WERI-Rb-1 (cell line): ENCODE measurements at regions not wholly inside any gene's neighbourhood (a gene's known extent, or its start where the extent isn't known, plus 50 kb on each side); places are given as distances from the start of the nearest gene placed in this dataset.

Source experiments
- DNase-seq: peaks from one replicate; pipeline ENCODE4 v3.0.0-alpha.2; 2020
- H3K27ac ChIP-seq: fragments of 250-450 bp; sonication (Bioruptor Pico); 2 replicates; pipeline ENCODE4 v1.5.1; 2020; ENCODE audit warnings: mild to moderate bottlenecking, moderate library complexity
- H3K27me3 ChIP-seq: fragments of 250-450 bp; sonication (Bioruptor Pico); 2 replicates; pipeline ENCODE4 v1.5.1; 2021; ENCODE audit warnings: mild to moderate bottlenecking, low read depth, moderate library complexity; ENCODE audit not compliant: insufficient read depth, severe bottlenecking
- H3K36me3 ChIP-seq: fragments of 250-450 bp; sonication (Bioruptor Pico); 2 replicates; pipeline ENCODE4 v1.5.1; 2020; ENCODE audit warnings: mild to moderate bottlenecking, moderate library complexity
- H3K4me3 ChIP-seq: 2 replicates; pipeline ENCODE4 v1.5.1; 2011; ENCODE audit warnings: low read depth, mild to moderate bottlenecking, control low read depth, low read length
- H3K9me3 ChIP-seq: fragments of 250-450 bp; sonication (Bioruptor Pico); 2 replicates; pipeline ENCODE4 v1.5.1; 2021; ENCODE audit warnings: mild to moderate bottlenecking, moderate library complexity; ENCODE audit not compliant: severe bottlenecking
- CTCF ChIP-seq: IDR thresholded peaks from 2 replicates; pipeline ENCODE4 v1.5.1; 2011; ENCODE audit warnings: low read depth, mild to moderate bottlenecking, control low read depth, inconsistent platforms, low read length

GRCh38 chr3:22091329-22091728 is 340.3 kb upstream of the ZNF385D start:
- TF ChIP-seq CTCF: no peak
- Histone ChIP-seq H3K27ac (no peak overlapping the region), H3K36me3 (no peaks in the 10 kb centered on the region), H3K27me3 (no peaks in the 10 kb centered on the region), H3K9me3 (no peaks in the 10 kb centered on the region), H3K4me3 (no peak overlapping the region)
- DNase-seq: no peak

GRCh38 chr3:22098021-22098420 is 347.0 kb upstream of the ZNF385D start:
- H3K4me3 ChIP-seq: no peak overlapping the region
- no peaks in the 10 kb centered on the region for H3K36me3 ChIP-seq
- TF ChIP-seq CTCF: no peak
- no peaks in the 10 kb centered on the region for H3K9me3 ChIP-seq
- no peak for DNase-seq
- no peaks in the 10 kb centered on the region for H3K27me3 ChIP-seq
- H3K27ac ChIP-seq: no peak overlapping the region

- Histone ChIP-seq H3K4me3 (no peak overlapping the region), H3K36me3 (no peaks in the 10 kb centered on the region), H3K27me3 (no peaks in the 10 kb centered on the region), H3K9me3 (no peaks in the 10 kb centered on the region), H3K27ac (no peak overlapping the region)
- no peak for DNase-seq
- no peak for TF ChIP-seq CTCF
Measured at GRCh38 chr3:22101351-22101750, 350.3 kb upstream of the ZNF385D start.

DNA sequence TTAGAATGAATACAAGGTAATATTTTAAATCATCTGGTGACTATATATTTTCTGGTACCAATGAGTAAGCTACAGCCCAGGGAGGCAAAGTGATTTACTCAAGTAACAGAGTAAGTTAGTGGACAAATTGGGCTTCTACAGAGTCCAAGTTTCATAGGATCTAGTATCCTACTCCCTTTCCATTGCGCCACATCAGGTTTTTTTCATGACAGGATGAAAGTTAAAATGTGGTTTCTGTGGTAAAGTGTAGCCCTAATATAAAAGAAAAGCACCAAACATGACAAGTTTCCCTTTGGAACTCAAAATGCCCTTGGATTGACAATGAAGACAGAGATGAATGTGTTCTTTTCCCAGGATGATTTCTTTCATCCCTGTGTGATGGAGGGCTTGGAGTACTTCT is 350.8 kb upstream of the ZNF385D start:
- no peak overlapping the region for H3K27ac ChIP-seq
- no peak overlapping the region for H3K4me3 ChIP-seq
- no peaks in the 10 kb centered on the region for H3K9me3 ChIP-seq
- TF ChIP-seq CTCF: no peak
- no peaks in the 10 kb centered on the region for H3K27me3 ChIP-seq
- no peaks in the 10 kb centered on the region for H3K36me3 ChIP-seq
- DNase-seq: no peak

DNA sequence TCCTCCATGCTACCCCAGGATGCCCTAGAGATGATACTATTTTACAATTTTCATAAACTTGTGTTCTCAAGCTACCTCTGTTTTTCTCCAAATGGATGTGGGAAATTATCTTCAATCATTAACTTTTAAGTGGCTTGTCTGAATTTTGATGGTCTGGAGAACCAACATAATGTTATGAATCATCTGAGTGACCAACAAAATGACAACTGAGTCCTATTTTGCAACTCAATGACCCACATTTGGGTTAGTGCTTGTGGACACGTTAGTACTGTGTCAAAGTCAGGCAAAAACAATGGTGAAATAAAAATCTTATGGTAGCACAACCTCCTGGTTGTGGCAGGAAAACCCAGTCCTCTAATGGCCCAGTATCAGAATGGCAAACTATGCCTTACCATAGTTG is 352.4 kb upstream of the ZNF385D start:
- Histone ChIP-seq H3K9me3 (no peaks in the 10 kb centered on the region), H3K4me3 (no peak overlapping the region), H3K27ac (no peak overlapping the region), H3K36me3 (no peaks in the 10 kb centered on the region), H3K27me3 (no peaks in the 10 kb centered on the region)
- DNase-seq: no peak
- no peak for TF ChIP-seq CTCF

GRCh38 chr3:22106213-22106896 is 355.3 kb upstream of the ZNF385D start:
- Histone ChIP-seq H3K36me3 (no peaks in the 10 kb centered on the region), H3K9me3 (no peaks in the 10 kb centered on the region), H3K27ac (no peak overlapping the region), H3K4me3 (no peak overlapping the region), H3K27me3 (no peaks in the 10 kb centered on the region)
- DNase-seq: no peak
- no peak for TF ChIP-seq CTCF
